HL-60/S4 (cell line): ENCODE measurements at regions not wholly inside any gene's neighbourhood (a gene's known extent, or its start where the extent isn't known, plus 50 kb on each side); places are given as distances from the start of the nearest gene placed in this dataset.
"Not testable (repeated sequence)": the region's sequence is repeated elsewhere in the genome, so short reads cannot be mapped to it uniquely, and the experiment has no call there.

Experiments
- in situ Hi-C: fragments of 300-500 bp; cut with MboI; formaldehyde crosslinking; loops from 2 replicates; pipeline ENCODE4 v1.14.3; 2022; ENCODE audit warnings: low sequenced_read_pairs

GRCh38 chr11:33976495-33977199 is 74.9 kb upstream of the CAPRIN1 start:
- in situ Hi-C loops, result loop anchor here (25.0 kb wide), 1 partner anchor 614 kb away; no protein-coding TSS in a partner anchor

- in situ Hi-C loops, result loop anchor here (5.0 to 25.0 kb wide), 2 partner anchors 118 to 613 kb away; no protein-coding TSS in a partner anchor
Measured at GRCh38 chr11:33974804-33975203, 76.7 kb upstream of the CAPRIN1 start.

GRCh38 chr11:33971530-33971929 is 79.7 kb upstream of the LMO2 start:
- in situ Hi-C loops, result loop anchor here (5.0 kb wide), 1 partner anchor 114 kb away; no protein-coding TSS in a partner anchor

GRCh38 chr11:33970984-33971466 is 79.1 kb upstream of the LMO2 start:
- in situ Hi-C loops, result loop anchor here (5.0 kb wide), 1 partner anchor 114 kb away; no protein-coding TSS in a partner anchor

- in situ Hi-C loops, result no loop called here
Measured at GRCh38 chr11:33967451-33967850, 75.6 kb upstream of the LMO2 start.

GRCh38 chr11:33965032-33965431 is 73.2 kb upstream of the LMO2 start:
- in situ Hi-C loops, result no loop called here

GRCh38 chr11:33959855-33960400 is 68.1 kb upstream of the LMO2 start:
- in situ Hi-C loops, result no loop called here

GRCh38 chr11:33957304-33957917 is 65.5 kb upstream of the LMO2 start:
- in situ Hi-C loops, result no loop called here

- in situ Hi-C loops, result no loop called here
Measured at GRCh38 chr11:33956611-33957010, 64.7 kb upstream of the LMO2 start.

GRCh38 chr11:33953289-33953688 is 61.4 kb upstream of the LMO2 start:
- in situ Hi-C loops, result no loop called here

GRCh38 chr11:33952805-33953204 is 60.9 kb upstream of the LMO2 start:
- in situ Hi-C loops, result no loop called here

- in situ Hi-C loops, result no loop called here
Measured at GRCh38 chr11:33949252-33949913, 57.5 kb upstream of the LMO2 start.

GRCh38 chr11:33948494-33948893 is 56.6 kb upstream of the LMO2 start:
- in situ Hi-C loops, result no loop called here

- in situ Hi-C loops, result not testable (repeated sequence)
Measured at GRCh38 chr11:33947918-33948317, 56.0 kb upstream of the LMO2 start.

- in situ Hi-C loops, result no loop called here
Measured at GRCh38 chr11:33946930-33947329, 55.1 kb upstream of the LMO2 start.

GRCh38 chr11:33945481-33946268 is 53.8 kb upstream of the LMO2 start:
- in situ Hi-C loops, result no loop called here

GRCh38 chr11:33944693-33945424 is 53.0 kb upstream of the LMO2 start:
- in situ Hi-C loops, result no loop called here

GRCh38 chr11:33944345-33944692 is 52.4 kb upstream of the LMO2 start:
- in situ Hi-C loops, result no loop called here

- in situ Hi-C loops, result no loop called here
Measured at GRCh38 chr11:33942954-33943353, 51.1 kb upstream of the LMO2 start.

- in situ Hi-C loops, result no loop called here
Measured at GRCh38 chr11:33941637-33942160, 49.8 kb upstream of the LMO2 start.
